K562 (cell line): ENCODE measurements at regions not wholly inside any gene's neighbourhood (a gene's known extent, or its start where the extent isn't known, plus 50 kb on each side); places are given as distances from the start of the nearest gene placed in this dataset.

Experiments
- ATAC-seq: fragments of 200-7000 bp; cut with Tn5 transposase; 3 replicates; pipeline ENCODE4 v1.9.1; 2020; ENCODE audit warnings: moderate library complexity
- BruUV-seq: library from RNA; stranded (reverse); fragments of 400-500 nt; replicated peaks from 2 replicates; lab custom pipeline; 2021; lab: Mats Ljungman, UMichigan
- CTCF ChIA-PET: fragments of 300-600 bp; formaldehyde crosslinking; extraction: SDS; loops from one replicate; lab custom pipeline; 2021; ENCODE audit warnings: low intra/inter-chr PET ratio; lab: Yijun Ruan, JAX
- POLR2A ChIA-PET: fragments of 300-600, 350-650 bp; sonication (Branson Sonifier 250); formaldehyde crosslinking; extraction: SDS; loops from one replicate; lab custom pipeline; 2021; ENCODE audit warnings: antibody characterized with exemption, inconsistent platforms; lab: Yijun Ruan, JAX
- DNase-seq, 4 experiments: peaks; one replicate each; pipeline versions ENCODE4 v3.0.0 to v3.0.0-alpha.2; 2011 to 2018; ENCODE audit warnings: low spot score in 3 of 4, mixed read lengths in 3 of 4; ENCODE audit errors: extremely low read depth in 1 of 4
- FAIRE-seq: peaks from 2 replicates; lab custom pipeline; 2011; peaks lifted over from hg19 to GRCh38; lab: Jason Lieb, UNC
- H2AFZ ChIP-seq: 2 replicates; pipeline ENCODE4 v1.6.0; 2011; ENCODE audit warnings: low read depth, low read length, control low read depth, inconsistent platforms
- H3K27ac ChIP-seq: fragments of 200-600 bp; 3 replicates; pipeline ENCODE4 v1.8.0; 2011; ENCODE audit warnings: low read depth, mild to moderate bottlenecking, control low read depth, inconsistent platforms, low read length, moderate library complexity, mixed read lengths; ENCODE audit errors: extremely low read depth
- H3K27me3 ChIP-seq, 2 experiments: fragments of 300-600 bp in 1 of 2; 2 replicates in 1 of 2; 3 replicates in 1 of 2; pipeline versions ENCODE4 v1.6.0 to v1.8.0; 2011; ENCODE audit warnings: inconsistent platforms in 2 of 2, low read length in 2 of 2, mild to moderate bottlenecking in 1 of 2, mixed read lengths in 1 of 2, moderate library complexity in 1 of 2; ENCODE audit not compliant: control insufficient read depth in 2 of 2, insufficient read depth in 2 of 2
- H3K36me3 ChIP-seq: fragments of 300-600 bp; 3 replicates; pipeline ENCODE4 v1.8.0; 2011; ENCODE audit warnings: mild to moderate bottlenecking, low read length, inconsistent platforms; ENCODE audit not compliant: control insufficient read depth, insufficient read depth
- H3K4me1 ChIP-seq, 2 experiments: fragments of 200-600 bp in 1 of 2; replicated peaks in 1 of 2; 2 replicates in 1 of 2; 3 replicates in 1 of 2; pipeline versions ENCODE4 v1.5.1 to v1.8.0; 2011; ENCODE audit warnings: inconsistent platforms in 2 of 2, low read length in 2 of 2, mild to moderate bottlenecking in 1 of 2, mixed read lengths in 1 of 2, moderate library complexity in 1 of 2; ENCODE audit not compliant: control insufficient read depth in 2 of 2, insufficient read depth in 2 of 2
- H3K4me2 ChIP-seq: 2 replicates; pipeline ENCODE4 v1.6.1; 2011; ENCODE audit warnings: low read length, control low read depth, inconsistent platforms, mixed read lengths; ENCODE audit not compliant: insufficient read depth
- H3K4me3 ChIP-seq: fragments of 200-600 bp; sonication (generic), shearing (Covaris generic); 2 replicates; pipeline ENCODE4 v1.5.1; 2016; ENCODE audit warnings: control low read depth, inconsistent platforms
- H3K79me2 ChIP-seq: fragments of 200-600 bp; 3 replicates; pipeline ENCODE4 v1.8.0; 2011; ENCODE audit warnings: low read length, inconsistent platforms; ENCODE audit not compliant: control insufficient read depth, insufficient read depth
- H3K9ac ChIP-seq, 2 experiments: 2 replicates each; pipeline versions ENCODE4 v1.6.0 to v1.6.1; 2011; ENCODE audit warnings: low read depth in 2 of 2, low read length in 2 of 2, control low read depth in 1 of 2, inconsistent platforms in 1 of 2, mild to moderate bottlenecking in 1 of 2, mixed read lengths in 1 of 2; ENCODE audit not compliant: insufficient read depth in 1 of 2
- H3K9me1 ChIP-seq: one replicate; pipeline ENCODE4 v1.6.0; 2011; ENCODE audit warnings: inconsistent platforms, mild to moderate bottlenecking, low read length, moderate library complexity; ENCODE audit not compliant: control insufficient read depth, insufficient read depth
- H3K9me3 ChIP-seq: replicated peaks from 2 replicates; pipeline ENCODE4 v1.5.1; 2011; ENCODE audit warnings: low read depth, low read length, inconsistent platforms; ENCODE audit not compliant: control insufficient read depth, insufficient read depth
- H4K20me1 ChIP-seq: replicated peaks from 2 replicates; pipeline ENCODE4 v1.6.1; 2011; ENCODE audit warnings: low read length, inconsistent platforms, mixed read lengths; ENCODE audit not compliant: control insufficient read depth, insufficient read depth
- RBFOX2 ChIP-seq: fragments of 200-400 bp; formaldehyde crosslinking; IDR thresholded peaks from 2 replicates; pipeline ENCODE4 v1.6.1; 2017; ENCODE audit warnings: low read depth, mild to moderate bottlenecking, low read length, moderate library complexity
- TRIM25 ChIP-seq: fragments of 450-650 bp; IDR thresholded peaks from 2 replicates; pipeline ENCODE4 v1.7.0; 2016; ENCODE audit warnings: borderline replicate concordance
- ZNF280A ChIP-seq: fragments of 450-650 bp; IDR thresholded peaks from 2 replicates; pipeline ENCODE4 v1.6.1; 2018; ENCODE audit warnings: mild to moderate bottlenecking, low read depth; ENCODE audit not compliant: partially characterized antibody
- ZNF436 ChIP-seq: fragments of 250-450, 450-650 bp; sonication (Bioruptor Pico); formaldehyde crosslinking; IDR thresholded peaks from 2 replicates; pipeline ENCODE4 v1.7.0; 2020; ENCODE audit warnings: mild to moderate bottlenecking
- ZNF511 ChIP-seq: sonication (generic); formaldehyde crosslinking; IDR thresholded peaks from 2 replicates; pipeline ENCODE4 v1.8.0; 2022; ENCODE audit warnings: mild to moderate bottlenecking, missing genetic modification reagents
- ZNF592 ChIP-seq: fragments of 450-650 bp; IDR thresholded peaks from 2 replicates; pipeline ENCODE4 v1.6.1; 2017; ENCODE audit warnings: antibody characterized with exemption, mild to moderate bottlenecking
- ZNF696 ChIP-seq: fragments of 250-450 bp; sonication (Bioruptor Pico); conservative IDR thresholded peaks from 2 replicates; pipeline ENCODE4 v1.4.0; 2020; ENCODE audit warnings: mild to moderate bottlenecking, moderate library complexity
- WGBS: fragments of 100-300 bp; shearing (Covaris generic); methylation state at CpG from one replicate; pipeline ENCODE4 v1.1.6; 2016; ENCODE audit warnings: low coverage, mixed read lengths; ENCODE audit not compliant: insufficient coverage; ENCODE audit errors: missing lambda C conversion rate; 5-methylcytosine and 5-hydroxymethylcytosine counted together
- in situ Hi-C: fragments of 300-500 bp; cut with MboI; formaldehyde crosslinking; loops from 4 replicates; pipeline ENCODE4 v1.15.0; 2018; ENCODE audit warnings: inconsistent platforms, mixed read lengths
- intact Hi-C: fragments of 100-400 bp; cut with micrococcal nuclease; formaldehyde crosslinking; loops from 2 replicates; pipeline ENCODE4 v1.14.2; 2022

GRCh38 chr5:162882629-162883028, 554.8 kb upstream of the CCNG1 start:
- Histone ChIP-seq H3K27me3 (no peaks in the 10 kb centered on the region), H3K9ac (no peak overlapping the region), H4K20me1 (no peaks in the 10 kb centered on the region), H2AFZ (no peak overlapping the region), H3K27ac (no peak overlapping the region), H3K9me3 (no peaks in the 10 kb centered on the region), H3K79me2 (no peaks in the 10 kb centered on the region), H3K9me1 (no peaks in the 10 kb centered on the region), H3K4me3 (no peak overlapping the region), H3K4me1 (no peaks in the 10 kb centered on the region), H3K36me3 (no peaks in the 10 kb centered on the region), H3K4me2 (no peak overlapping the region)
- no peak for ATAC-seq
- POLR2A ChIA-PET = no interaction called here
- no TSS peak for BruUV-seq
- no peak for FAIRE-seq
- CTCF ChIA-PET = no interaction called here
- in situ Hi-C loops = no loop called here
- intact Hi-C loops = no loop called here
- no peak for DNase-seq
- WGBS = 0% methylated on average over 8 of the region's 12 CpGs
- TF ChIP-seq ZNF696 (no peak), ZNF436 (CRISPR knock-in tag) (no peak), ZNF280A (no peak), RBFOX2 (no peak), ZNF592 (no peak), TRIM25 (no peak), ZNF511 (CRISPR knock-in tag) (no peak)
